HepG2 (cell line): ENCODE measurements at regions not wholly inside any gene's neighbourhood (a gene's known extent, or its start where the extent isn't known, plus 50 kb on each side); places are given as distances from the start of the nearest gene placed in this dataset.

ENCODE experiments used
- CTCF ChIP-seq: sonication (generic); formaldehyde crosslinking; IDR thresholded peaks from 2 replicates; pipeline ENCODE4 v1.5.0; 2020; ENCODE audit warnings: mild to moderate bottlenecking, missing genetic modification reagents, moderate library complexity
- GLI4 ChIP-seq: sonication (generic); formaldehyde crosslinking; IDR thresholded peaks from 2 replicates; pipeline ENCODE4 v1.5.1; 2020; ENCODE audit warnings: missing genetic modification reagents, mild to moderate bottlenecking, moderate library complexity, borderline replicate concordance
- MIER2 ChIP-seq: IDR thresholded peaks from 2 replicates; pipeline ENCODE4 v1.6.1; 2016; ENCODE audit warnings: missing biosample characterization, missing genetic modification reagents
- POLR2A ChIP-seq, 2 experiments: IDR thresholded peaks; 2 replicates each; pipeline ENCODE4 v1.6.1; 2011; ENCODE audit warnings: low read depth in 2 of 2, low read length in 2 of 2, mild to moderate bottlenecking in 1 of 2, moderate library complexity in 1 of 2; ENCODE audit not compliant: insufficient read depth in 1 of 2
- POLR2G ChIP-seq: fragments of 200-400 bp; formaldehyde crosslinking; IDR thresholded peaks from 2 replicates; pipeline ENCODE4 v1.6.1; 2018; ENCODE audit warnings: mild to moderate bottlenecking, low read depth, low read length, moderate library complexity
- SP2 ChIP-seq: sonication (generic); formaldehyde crosslinking; IDR thresholded peaks from 2 replicates; pipeline ENCODE4 v1.5.1; 2020; ENCODE audit warnings: mild to moderate bottlenecking, missing genetic modification reagents
- SP4 ChIP-seq: sonication (generic); formaldehyde crosslinking; IDR thresholded peaks from 2 replicates; pipeline ENCODE4 v1.8.1; 2023; ENCODE audit warnings: mild to moderate bottlenecking, missing genetic modification reagents
- YY1 ChIP-seq: IDR thresholded peaks from 2 replicates; pipeline ENCODE4 v1.6.1; 2011; ENCODE audit warnings: low read length, low read depth, moderate library complexity, mild to moderate bottlenecking; ENCODE audit not compliant: insufficient read depth, insufficient replicate concordance
- ZNF691 ChIP-seq: sonication (generic); formaldehyde crosslinking; IDR thresholded peaks from 2 replicates; pipeline ENCODE4 v1.4.0; 2020; ENCODE audit warnings: missing genetic modification reagents, low read depth, mild to moderate bottlenecking, borderline replicate concordance
- TF ChIP-seq, protein P1 (sequence below): sonication (generic); formaldehyde crosslinking; IDR thresholded peaks from 2 replicates; pipeline ENCODE4 v1.5.0; 2020; ENCODE audit warnings: missing genetic modification reagents

DNA sequence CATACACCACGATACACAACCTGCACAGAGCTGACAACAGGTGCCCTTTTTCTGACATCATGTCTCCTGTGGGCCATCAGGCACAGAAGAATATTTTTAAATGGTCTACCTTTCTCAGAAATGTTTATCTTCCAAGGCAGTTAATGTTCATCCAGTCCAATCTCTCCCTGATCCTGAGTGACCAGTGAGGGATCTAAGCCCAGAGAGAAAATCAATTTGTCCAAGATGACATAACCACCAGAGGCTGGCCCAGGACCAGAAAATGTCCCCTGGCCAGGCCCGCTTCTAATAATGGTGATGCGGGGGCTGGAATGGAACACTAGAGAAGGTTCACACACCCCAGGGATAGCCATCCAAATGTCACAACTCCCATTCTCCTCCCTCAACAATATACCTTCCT lies 357.9 kb upstream of the KIF2A start:
- no peak for TF ChIP-seq CTCF (CRISPR knock-in tag)
- no peak for TF ChIP-seq POLR2G
- TF ChIP-seq SP2 (CRISPR knock-in tag), result no peak
- TF ChIP-seq, protein P1, sequence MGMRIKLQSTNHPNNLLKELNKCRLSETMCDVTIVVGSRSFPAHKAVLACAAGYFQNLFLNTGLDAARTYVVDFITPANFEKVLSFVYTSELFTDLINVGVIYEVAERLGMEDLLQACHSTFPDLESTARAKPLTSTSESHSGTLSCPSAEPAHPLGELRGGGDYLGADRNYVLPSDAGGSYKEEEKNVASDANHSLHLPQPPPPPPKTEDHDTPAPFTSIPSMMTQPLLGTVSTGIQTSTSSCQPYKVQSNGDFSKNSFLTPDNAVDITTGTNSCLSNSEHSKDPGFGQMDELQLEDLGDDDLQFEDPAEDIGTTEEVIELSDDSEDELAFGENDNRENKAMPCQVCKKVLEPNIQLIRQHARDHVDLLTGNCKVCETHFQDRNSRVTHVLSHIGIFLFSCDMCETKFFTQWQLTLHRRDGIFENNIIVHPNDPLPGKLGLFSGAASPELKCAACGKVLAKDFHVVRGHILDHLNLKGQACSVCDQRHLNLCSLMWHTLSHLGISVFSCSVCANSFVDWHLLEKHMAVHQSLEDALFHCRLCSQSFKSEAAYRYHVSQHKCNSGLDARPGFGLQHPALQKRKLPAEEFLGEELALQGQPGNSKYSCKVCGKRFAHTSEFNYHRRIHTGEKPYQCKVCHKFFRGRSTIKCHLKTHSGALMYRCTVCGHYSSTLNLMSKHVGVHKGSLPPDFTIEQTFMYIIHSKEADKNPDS (CRISPR knock-in tag), result no peak
- TF ChIP-seq SP4 (CRISPR knock-in tag), result no peak
- no peak for TF ChIP-seq MIER2 (CRISPR knock-in tag)
- TF ChIP-seq ZNF691 (CRISPR knock-in tag), result no peak
- TF ChIP-seq GLI4, result no peak
- TF ChIP-seq YY1, result no peak
- no peak for TF ChIP-seq POLR2A (IDR thresholded peaks at IDR 0.05; ENCODE audit: insufficient read depth in 1 of 2, low read depth in 2 of 2, low read length in 2 of 2)
